ENCODE measurements at regions not wholly inside any gene's neighbourhood (a gene's known extent, or its start where the extent isn't known, plus 50 kb on each side); places are given as distances from the start of the nearest gene placed in this dataset.

DNA sequence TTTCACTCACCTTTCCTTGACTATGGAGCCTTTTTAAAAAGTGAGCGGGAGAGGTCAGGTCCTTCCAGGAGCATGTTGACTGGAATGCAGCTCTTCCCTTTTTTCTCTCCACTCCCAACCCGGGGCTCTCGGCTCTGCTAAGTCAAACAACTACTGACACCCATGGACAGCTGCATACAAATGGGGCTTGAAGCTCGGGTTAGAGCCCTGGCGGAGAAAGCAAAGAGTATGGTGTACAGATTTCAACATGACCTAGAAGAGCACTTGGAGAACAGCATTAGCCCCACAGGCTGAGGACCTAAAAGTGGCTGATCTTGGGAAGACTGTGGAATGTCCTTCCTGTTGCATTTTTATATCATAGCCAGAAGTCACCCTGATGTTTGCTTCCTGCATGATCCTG is 162.0 kb upstream of the STMND1 start:
- Histone ChIP-seq H2AFZ (no peak overlapping the region), H3K79me2 (replicated peaks; ENCODE audit: insufficient read depth) (no peaks in the 10 kb centered on the region), H3K27ac (ENCODE audit: low read depth) (no peak overlapping the region), H4K20me1 (replicated peaks; ENCODE audit: insufficient read depth) (no peaks in the 10 kb centered on the region), H3K4me2 (no peak overlapping the region), H3K4me3 (no peak overlapping the region), H3K36me3 (ENCODE audit: insufficient read depth) (no peaks in the 10 kb centered on the region), H3K4me1 (ENCODE audit: insufficient read depth) (peaks cover 4% of the 10 kb centered on the region; the same call in 1 of the 2 replicates), H3K9me2 (ENCODE audit: insufficient read depth) (no peaks in the 10 kb centered on the region), H3K27me3 (ENCODE audit: insufficient read depth) (no peaks in the 10 kb centered on the region), H3F3A (replicated peaks; ENCODE audit: low read depth) (no peaks in the 10 kb centered on the region)
- DNase-seq (ENCODE audit: low spot score) (no peak), ATAC-seq (0 out of 3 replicates have a peak, but pooled peaks have one; percentile 25)
- TF ChIP-seq STAT1 (IDR thresholded peaks at IDR 0.05; ENCODE audit: unreplicated experiment) (no peak), POLR2AphosphoS5 (IDR thresholded peaks at IDR 0.05; ENCODE audit: low read depth) (no peak), ZNF331 (CRISPR knock-in tag; IDR thresholded peaks at IDR 0.05; ENCODE audit: low read depth) (no peak), EZH2phosphoT487 (IDR thresholded peaks at IDR 0.05; ENCODE audit: unreplicated experiment) (no peak), JUNB (IDR thresholded peaks at IDR 0.05; ENCODE audit: unreplicated experiment) (no peak), ZNF114 (CRISPR knock-in tag; IDR thresholded peaks at IDR 0.05) (no peak), CREB1 (CRISPR knock-in tag; IDR thresholded peaks at IDR 0.05; ENCODE audit: low read depth) (no peak), EZH2 (IDR thresholded peaks at IDR 0.05; ENCODE audit: low read depth, unreplicated experiment) (no peak), NANOG (IDR thresholded peaks at IDR 0.05; ENCODE audit: borderline replicate concordance) (no peak)
- TF ChIP-seq, protein P1, sequence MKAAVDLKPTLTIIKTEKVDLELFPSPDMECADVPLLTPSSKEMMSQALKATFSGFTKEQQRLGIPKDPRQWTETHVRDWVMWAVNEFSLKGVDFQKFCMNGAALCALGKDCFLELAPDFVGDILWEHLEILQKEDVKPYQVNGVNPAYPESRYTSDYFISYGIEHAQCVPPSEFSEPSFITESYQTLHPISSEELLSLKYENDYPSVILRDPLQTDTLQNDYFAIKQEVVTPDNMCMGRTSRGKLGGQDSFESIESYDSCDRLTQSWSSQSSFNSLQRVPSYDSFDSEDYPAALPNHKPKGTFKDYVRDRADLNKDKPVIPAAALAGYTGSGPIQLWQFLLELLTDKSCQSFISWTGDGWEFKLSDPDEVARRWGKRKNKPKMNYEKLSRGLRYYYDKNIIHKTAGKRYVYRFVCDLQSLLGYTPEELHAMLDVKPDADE (IDR thresholded peaks at IDR 0.05), result no peak
- TF ChIP-seq, protein P2, sequence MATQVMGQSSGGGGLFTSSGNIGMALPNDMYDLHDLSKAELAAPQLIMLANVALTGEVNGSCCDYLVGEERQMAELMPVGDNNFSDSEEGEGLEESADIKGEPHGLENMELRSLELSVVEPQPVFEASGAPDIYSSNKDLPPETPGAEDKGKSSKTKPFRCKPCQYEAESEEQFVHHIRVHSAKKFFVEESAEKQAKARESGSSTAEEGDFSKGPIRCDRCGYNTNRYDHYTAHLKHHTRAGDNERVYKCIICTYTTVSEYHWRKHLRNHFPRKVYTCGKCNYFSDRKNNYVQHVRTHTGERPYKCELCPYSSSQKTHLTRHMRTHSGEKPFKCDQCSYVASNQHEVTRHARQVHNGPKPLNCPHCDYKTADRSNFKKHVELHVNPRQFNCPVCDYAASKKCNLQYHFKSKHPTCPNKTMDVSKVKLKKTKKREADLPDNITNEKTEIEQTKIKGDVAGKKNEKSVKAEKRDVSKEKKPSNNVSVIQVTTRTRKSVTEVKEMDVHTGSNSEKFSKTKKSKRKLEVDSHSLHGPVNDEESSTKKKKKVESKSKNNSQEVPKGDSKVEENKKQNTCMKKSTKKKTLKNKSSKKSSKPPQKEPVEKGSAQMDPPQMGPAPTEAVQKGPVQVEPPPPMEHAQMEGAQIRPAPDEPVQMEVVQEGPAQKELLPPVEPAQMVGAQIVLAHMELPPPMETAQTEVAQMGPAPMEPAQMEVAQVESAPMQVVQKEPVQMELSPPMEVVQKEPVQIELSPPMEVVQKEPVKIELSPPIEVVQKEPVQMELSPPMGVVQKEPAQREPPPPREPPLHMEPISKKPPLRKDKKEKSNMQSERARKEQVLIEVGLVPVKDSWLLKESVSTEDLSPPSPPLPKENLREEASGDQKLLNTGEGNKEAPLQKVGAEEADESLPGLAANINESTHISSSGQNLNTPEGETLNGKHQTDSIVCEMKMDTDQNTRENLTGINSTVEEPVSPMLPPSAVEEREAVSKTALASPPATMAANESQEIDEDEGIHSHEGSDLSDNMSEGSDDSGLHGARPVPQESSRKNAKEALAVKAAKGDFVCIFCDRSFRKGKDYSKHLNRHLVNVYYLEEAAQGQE (IDR thresholded peaks at IDR 0.05; ENCODE audit: unreplicated experiment), result no peak
- TF ChIP-seq, protein P3, sequence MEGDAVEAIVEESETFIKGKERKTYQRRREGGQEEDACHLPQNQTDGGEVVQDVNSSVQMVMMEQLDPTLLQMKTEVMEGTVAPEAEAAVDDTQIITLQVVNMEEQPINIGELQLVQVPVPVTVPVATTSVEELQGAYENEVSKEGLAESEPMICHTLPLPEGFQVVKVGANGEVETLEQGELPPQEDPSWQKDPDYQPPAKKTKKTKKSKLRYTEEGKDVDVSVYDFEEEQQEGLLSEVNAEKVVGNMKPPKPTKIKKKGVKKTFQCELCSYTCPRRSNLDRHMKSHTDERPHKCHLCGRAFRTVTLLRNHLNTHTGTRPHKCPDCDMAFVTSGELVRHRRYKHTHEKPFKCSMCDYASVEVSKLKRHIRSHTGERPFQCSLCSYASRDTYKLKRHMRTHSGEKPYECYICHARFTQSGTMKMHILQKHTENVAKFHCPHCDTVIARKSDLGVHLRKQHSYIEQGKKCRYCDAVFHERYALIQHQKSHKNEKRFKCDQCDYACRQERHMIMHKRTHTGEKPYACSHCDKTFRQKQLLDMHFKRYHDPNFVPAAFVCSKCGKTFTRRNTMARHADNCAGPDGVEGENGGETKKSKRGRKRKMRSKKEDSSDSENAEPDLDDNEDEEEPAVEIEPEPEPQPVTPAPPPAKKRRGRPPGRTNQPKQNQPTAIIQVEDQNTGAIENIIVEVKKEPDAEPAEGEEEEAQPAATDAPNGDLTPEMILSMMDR (conservative IDR thresholded peaks at IDR 0.05; ENCODE audit: low read depth in 2 of 2), result no peak
- TF ChIP-seq, protein P4, sequence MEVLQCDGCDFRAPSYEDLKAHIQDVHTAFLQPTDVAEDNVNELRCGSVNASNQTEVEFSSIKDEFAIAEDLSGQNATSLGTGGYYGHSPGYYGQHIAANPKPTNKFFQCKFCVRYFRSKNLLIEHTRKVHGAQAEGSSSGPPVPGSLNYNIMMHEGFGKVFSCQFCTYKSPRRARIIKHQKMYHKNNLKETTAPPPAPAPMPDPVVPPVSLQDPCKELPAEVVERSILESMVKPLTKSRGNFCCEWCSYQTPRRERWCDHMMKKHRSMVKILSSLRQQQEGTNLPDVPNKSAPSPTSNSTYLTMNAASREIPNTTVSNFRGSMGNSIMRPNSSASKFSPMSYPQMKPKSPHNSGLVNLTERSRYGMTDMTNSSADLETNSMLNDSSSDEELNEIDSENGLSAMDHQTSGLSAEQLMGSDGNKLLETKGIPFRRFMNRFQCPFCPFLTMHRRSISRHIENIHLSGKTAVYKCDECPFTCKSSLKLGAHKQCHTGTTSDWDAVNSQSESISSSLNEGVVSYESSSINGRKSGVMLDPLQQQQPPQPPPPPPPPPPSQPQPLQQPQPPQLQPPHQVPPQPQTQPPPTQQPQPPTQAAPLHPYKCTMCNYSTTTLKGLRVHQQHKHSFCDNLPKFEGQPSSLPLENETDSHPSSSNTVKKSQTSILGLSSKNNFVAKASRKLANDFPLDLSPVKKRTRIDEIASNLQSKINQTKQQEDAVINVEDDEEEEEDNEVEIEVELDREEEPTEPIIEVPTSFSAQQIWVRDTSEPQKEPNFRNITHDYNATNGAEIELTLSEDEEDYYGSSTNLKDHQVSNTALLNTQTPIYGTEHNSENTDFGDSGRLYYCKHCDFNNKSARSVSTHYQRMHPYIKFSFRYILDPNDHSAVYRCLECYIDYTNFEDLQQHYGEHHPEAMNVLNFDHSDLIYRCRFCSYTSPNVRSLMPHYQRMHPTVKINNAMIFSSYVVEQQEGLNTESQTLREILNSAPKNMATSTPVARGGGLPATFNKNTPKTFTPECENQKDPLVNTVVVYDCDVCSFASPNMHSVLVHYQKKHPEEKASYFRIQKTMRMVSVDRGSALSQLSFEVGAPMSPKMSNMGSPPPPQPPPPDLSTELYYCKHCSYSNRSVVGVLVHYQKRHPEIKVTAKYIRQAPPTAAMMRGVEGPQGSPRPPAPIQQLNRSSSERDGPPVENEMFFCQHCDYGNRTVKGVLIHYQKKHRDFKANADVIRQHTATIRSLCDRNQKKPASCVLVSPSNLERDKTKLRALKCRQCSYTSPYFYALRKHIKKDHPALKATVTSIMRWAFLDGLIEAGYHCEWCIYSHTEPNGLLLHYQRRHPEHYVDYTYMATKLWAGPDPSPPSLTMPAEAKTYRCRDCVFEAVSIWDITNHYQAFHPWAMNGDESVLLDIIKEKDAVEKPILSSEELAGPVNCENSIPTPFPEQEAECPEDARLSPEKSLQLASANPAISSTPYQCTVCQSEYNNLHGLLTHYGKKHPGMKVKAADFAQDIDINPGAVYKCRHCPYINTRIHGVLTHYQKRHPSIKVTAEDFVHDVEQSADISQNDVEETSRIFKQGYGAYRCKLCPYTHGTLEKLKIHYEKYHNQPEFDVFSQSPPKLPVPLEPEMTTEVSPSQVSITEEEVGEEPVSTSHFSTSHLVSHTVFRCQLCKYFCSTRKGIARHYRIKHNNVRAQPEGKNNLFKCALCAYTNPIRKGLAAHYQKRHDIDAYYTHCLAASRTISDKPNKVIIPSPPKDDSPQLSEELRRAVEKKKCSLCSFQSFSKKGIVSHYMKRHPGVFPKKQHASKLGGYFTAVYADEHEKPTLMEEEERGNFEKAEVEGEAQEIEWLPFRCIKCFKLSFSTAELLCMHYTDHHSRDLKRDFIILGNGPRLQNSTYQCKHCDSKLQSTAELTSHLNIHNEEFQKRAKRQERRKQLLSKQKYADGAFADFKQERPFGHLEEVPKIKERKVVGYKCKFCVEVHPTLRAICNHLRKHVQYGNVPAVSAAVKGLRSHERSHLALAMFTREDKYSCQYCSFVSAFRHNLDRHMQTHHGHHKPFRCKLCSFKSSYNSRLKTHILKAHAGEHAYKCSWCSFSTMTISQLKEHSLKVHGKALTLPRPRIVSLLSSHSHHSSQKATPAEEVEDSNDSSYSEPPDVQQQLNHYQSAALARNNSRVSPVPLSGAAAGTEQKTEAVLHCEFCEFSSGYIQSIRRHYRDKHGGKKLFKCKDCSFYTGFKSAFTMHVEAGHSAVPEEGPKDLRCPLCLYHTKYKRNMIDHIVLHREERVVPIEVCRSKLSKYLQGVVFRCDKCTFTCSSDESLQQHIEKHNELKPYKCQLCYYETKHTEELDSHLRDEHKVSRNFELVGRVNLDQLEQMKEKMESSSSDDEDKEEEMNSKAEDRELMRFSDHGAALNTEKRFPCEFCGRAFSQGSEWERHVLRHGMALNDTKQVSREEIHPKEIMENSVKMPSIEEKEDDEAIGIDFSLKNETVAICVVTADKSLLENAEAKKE (CRISPR knock-in tag; IDR thresholded peaks at IDR 0.05), result no peak
- peaks cover 2% of the 10 kb centered on the region for H3K27me3 Mint-ChIP-seq (ENCODE audit: insufficient read depth, low read depth, poor library complexity)
- peaks cover 3% of the 10 kb centered on the region; the same call in 2 of the 3 replicates for H3K4me1 Mint-ChIP-seq
- no peaks in the 10 kb centered on the region for H3K9me3 Mint-ChIP-seq
- H3K27ac Mint-ChIP-seq, result no peak overlapping the region
- H3K4me3 Mint-ChIP-seq, result no peak overlapping the region
- no peaks in the 10 kb centered on the region for H3K36me3 Mint-ChIP-seq (ENCODE audit: low read depth)

Data from GM23338 (cell line).